AG04450 (cell line): ENCODE measurements at regions not wholly inside any gene's neighbourhood (a gene's known extent, or its start where the extent isn't known, plus 50 kb on each side); places are given as distances from the start of the nearest gene placed in this dataset.

Experiments used
- CTCF ChIA-PET: fragments of 300-600, 350-600 bp; formaldehyde crosslinking; extraction: SDS; loops from one replicate; lab custom pipeline; 2022; ENCODE audit warnings: antibody characterized with exemption, inconsistent platforms; lab: Charles Lee
- POLR2A ChIA-PET: fragments of 350-600 bp; formaldehyde crosslinking; extraction: SDS; loops from one replicate; lab custom pipeline; 2021; ENCODE audit warnings: antibody characterized with exemption, inconsistent platforms; lab: Yijun Ruan, JAX
- DNase-seq: peaks from one replicate; pipeline ENCODE4 v3.0.0-alpha.2; 2011; ENCODE audit warnings: low read depth, low spot score
- H3K27ac ChIP-seq: one replicate; pipeline ENCODE4 v1.5.1; 2012; ENCODE audit warnings: low read depth, low read length, control low read depth
- H3K27me3 ChIP-seq: one replicate; pipeline ENCODE4 v1.6.0; 2012; ENCODE audit warnings: low read length; ENCODE audit not compliant: control insufficient read depth, insufficient read depth
- H3K4me3 ChIP-seq: 2 replicates; pipeline ENCODE4 v1.5.1; 2011; ENCODE audit warnings: mild to moderate bottlenecking, low read depth, low read length, control low read depth
- H3K9me3 ChIP-seq: 2 replicates; pipeline ENCODE4 v1.5.1; 2012; ENCODE audit warnings: low read length; ENCODE audit not compliant: control insufficient read depth, insufficient read depth
- TF ChIP-seq, protein P1 (sequence below): IDR thresholded peaks from 2 replicates; pipeline ENCODE4 v1.5.1; 2011; ENCODE audit warnings: low read depth, low read length, control low read depth, inconsistent platforms

DNA sequence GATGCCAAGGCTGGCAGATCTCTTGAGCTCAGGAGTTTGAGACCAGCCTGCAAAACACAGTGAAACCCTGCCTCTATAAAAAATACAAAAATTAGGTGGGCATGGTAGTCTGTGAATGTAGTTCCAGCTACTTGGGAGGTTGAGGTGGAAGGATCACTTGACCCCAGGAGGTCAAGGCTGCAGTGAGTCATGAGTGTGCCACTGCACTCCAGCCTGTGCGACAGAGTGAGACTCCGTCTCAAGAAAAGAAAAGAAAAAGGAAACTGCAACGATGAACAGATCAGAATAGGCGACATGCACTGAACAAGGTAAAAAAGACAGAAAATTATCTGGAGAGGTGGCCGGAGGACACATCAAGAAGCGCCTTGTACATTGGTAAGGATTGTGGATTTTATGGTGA lies 273.7 kb upstream of the AMIGO2 start:
- TF ChIP-seq, protein P1, sequence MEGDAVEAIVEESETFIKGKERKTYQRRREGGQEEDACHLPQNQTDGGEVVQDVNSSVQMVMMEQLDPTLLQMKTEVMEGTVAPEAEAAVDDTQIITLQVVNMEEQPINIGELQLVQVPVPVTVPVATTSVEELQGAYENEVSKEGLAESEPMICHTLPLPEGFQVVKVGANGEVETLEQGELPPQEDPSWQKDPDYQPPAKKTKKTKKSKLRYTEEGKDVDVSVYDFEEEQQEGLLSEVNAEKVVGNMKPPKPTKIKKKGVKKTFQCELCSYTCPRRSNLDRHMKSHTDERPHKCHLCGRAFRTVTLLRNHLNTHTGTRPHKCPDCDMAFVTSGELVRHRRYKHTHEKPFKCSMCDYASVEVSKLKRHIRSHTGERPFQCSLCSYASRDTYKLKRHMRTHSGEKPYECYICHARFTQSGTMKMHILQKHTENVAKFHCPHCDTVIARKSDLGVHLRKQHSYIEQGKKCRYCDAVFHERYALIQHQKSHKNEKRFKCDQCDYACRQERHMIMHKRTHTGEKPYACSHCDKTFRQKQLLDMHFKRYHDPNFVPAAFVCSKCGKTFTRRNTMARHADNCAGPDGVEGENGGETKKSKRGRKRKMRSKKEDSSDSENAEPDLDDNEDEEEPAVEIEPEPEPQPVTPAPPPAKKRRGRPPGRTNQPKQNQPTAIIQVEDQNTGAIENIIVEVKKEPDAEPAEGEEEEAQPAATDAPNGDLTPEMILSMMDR, result no peak
- CTCF ChIA-PET, result no interaction called here
- no peak overlapping the region for H3K4me3 ChIP-seq
- no peaks in the 10 kb centered on the region for H3K9me3 ChIP-seq
- POLR2A ChIA-PET, result no interaction called here
- H3K27me3 ChIP-seq, result no peaks in the 10 kb centered on the region
- DNase-seq, result no peak
- no peak overlapping the region for H3K27ac ChIP-seq

DNA sequence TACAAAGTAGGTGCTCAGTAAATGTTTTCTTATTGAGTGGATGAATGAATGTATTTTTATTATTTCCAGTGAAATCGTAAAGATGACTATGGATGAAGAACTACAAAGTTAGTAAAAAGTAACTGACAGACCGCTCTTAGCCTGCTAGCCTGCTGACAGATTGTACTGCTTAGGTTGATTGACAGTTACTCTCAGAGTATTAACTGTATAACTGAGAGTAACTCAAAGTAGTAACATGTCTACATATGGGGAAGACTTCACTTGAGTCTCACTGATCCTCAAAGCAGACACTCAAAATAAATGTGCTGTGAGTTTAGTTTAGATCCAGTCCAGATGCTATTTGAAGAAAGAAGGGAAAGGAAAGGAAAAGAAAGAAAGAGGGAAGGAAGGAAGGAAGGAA lies 272.3 kb upstream of the AMIGO2 start:
- no peaks in the 10 kb centered on the region for H3K27me3 ChIP-seq
- DNase-seq, result no peak
- H3K27ac ChIP-seq, result no peak overlapping the region
- ChIA-PET POLR2A (no interaction called here), CTCF (no interaction called here)
- H3K4me3 ChIP-seq, result no peak overlapping the region
- no peaks in the 10 kb centered on the region for H3K9me3 ChIP-seq
- TF ChIP-seq, protein P1, result no peak

DNA sequence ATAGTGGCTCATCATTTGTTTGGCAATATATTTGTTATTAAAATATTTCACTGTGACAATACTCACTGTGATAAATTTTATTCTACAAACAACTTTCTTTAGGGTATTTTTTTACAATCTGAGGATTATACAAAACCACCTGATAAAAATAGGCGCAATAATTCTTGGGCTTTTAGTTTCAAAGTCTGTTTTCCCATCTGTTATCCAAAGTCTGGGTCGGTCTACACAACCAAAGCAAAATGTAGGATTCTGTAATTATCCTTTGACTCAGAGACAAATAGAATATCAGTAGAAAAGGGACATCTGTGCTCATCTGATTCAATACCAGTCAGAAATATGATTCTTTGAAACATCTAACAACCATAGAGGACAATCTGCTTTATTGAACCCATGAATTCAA lies 271.8 kb upstream of the AMIGO2 start:
- no peak for DNase-seq
- Histone ChIP-seq H3K27ac (no peak overlapping the region), H3K4me3 (no peak overlapping the region), H3K27me3 (no peaks in the 10 kb centered on the region), H3K9me3 (no peaks in the 10 kb centered on the region)
- ChIA-PET CTCF (no interaction called here), POLR2A (no interaction called here)
- TF ChIP-seq, protein P1, result no peak

DNA sequence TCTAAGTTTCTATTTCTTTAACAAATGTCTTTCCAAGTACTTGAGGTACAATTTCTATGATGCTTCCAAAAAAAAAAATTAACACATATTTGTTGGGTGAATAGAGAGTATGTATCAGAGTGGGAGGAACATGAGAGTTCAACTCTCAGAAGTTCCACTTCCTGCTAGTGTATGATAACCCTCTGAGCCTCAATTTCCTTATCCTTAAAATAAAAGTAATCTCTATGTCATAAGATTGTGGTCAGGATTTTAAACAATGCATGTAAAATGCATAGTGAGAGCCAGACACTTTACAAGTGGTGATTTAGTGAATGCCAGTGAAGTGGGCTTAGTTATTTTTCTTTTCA lies 270.3 kb upstream of the AMIGO2 start:
- CTCF ChIA-PET, result interaction anchor here (0.6 kb wide), 1 partner anchor 220 kb away, joined by 3 read pairs; no protein-coding TSS in a partner anchor
- POLR2A ChIA-PET, result no interaction called here
- Histone ChIP-seq H3K27me3 (no peaks in the 10 kb centered on the region), H3K9me3 (no peaks in the 10 kb centered on the region), H3K4me3 (no peak overlapping the region), H3K27ac (no peak overlapping the region)
- TF ChIP-seq, protein P1, result no peak
- no peak for DNase-seq

DNA sequence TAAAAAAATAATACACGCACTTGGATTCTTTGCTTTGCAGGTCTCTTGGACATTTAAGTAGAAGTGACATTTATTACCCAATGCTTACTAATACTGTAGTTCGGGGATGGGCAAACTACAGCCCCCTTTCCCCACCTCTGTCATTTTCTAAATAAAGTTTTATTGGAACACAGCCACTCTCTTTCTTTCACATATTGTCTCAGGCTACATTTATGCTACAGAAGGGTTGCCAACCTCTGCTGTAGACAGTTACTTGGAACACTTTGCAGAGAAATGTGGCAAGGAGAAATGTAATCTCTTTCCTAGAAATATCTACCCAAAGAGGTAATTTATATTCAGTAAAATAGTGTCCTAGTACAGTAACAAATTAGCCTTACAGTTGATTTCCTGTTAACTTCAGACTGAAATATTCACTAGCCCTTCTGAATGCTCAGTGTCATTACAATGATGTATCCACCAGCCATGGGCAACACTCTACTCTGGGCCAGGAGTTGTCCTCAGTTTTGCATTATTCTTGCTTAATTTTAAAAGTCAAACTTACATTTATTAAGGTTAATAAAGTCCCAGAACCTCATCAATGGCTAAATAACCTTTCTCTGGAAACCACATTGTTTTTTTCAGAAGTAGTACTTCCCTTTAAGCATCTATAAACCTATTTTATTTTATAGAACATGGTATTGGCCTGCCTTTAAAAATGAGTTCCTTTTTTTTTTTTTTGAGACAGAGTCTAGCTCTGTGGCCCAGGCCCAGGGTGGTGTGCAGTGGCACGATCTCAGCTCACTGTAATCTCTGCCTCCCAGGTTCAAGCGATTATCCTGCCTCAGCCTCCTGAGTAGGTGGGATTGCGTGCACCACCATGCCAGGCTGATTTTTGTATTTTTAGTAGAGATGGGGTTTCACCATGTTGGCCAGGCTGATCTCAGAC lies 269.6 kb upstream of the AMIGO2 start:
- no peak overlapping the region for H3K27ac ChIP-seq
- no peaks in the 10 kb centered on the region for H3K9me3 ChIP-seq
- CTCF ChIA-PET, result interaction anchor here (0.6 kb wide), 1 partner anchor 221 kb away, joined by 3 read pairs; no protein-coding TSS in a partner anchor
- no peaks in the 10 kb centered on the region for H3K27me3 ChIP-seq
- TF ChIP-seq, protein P1, result no peak
- POLR2A ChIA-PET, result no interaction called here
- DNase-seq, result no peak
- no peak overlapping the region for H3K4me3 ChIP-seq
